BE2C (cell line): ENCODE measurements at regions not wholly inside any gene's neighbourhood (a gene's known extent, or its start where the extent isn't known, plus 50 kb on each side); places are given as distances from the start of the nearest gene placed in this dataset.

Experiments used
- DNase-seq: peaks from one replicate; pipeline ENCODE4 v3.0.0-alpha.2; 2020
- H3K27me3 ChIP-seq: fragments of 250-450 bp; sonication (Bioruptor Pico); 2 replicates; pipeline ENCODE4 v1.5.1; 2020; ENCODE audit warnings: mild to moderate bottlenecking
- H3K36me3 ChIP-seq: fragments of 250-450 bp; sonication (Bioruptor Pico); 2 replicates; pipeline ENCODE4 v1.5.1; 2020; ENCODE audit warnings: mild to moderate bottlenecking
- H3K4me1 ChIP-seq: fragments of 250-450 bp; sonication (Bioruptor Pico); 2 replicates; pipeline ENCODE4 v1.5.1; 2020
- H3K4me3 ChIP-seq: 2 replicates; pipeline ENCODE4 v1.5.1; 2011; ENCODE audit warnings: low read depth, low read length
- H3K9me3 ChIP-seq: fragments of 250-450 bp; sonication (Bioruptor Pico); 2 replicates; pipeline ENCODE4 v1.5.1; 2020
- CTCF ChIP-seq: IDR thresholded peaks from 2 replicates; pipeline ENCODE4 v1.5.1; 2012; ENCODE audit warnings: mild to moderate bottlenecking, low read depth, low read length

DNA sequence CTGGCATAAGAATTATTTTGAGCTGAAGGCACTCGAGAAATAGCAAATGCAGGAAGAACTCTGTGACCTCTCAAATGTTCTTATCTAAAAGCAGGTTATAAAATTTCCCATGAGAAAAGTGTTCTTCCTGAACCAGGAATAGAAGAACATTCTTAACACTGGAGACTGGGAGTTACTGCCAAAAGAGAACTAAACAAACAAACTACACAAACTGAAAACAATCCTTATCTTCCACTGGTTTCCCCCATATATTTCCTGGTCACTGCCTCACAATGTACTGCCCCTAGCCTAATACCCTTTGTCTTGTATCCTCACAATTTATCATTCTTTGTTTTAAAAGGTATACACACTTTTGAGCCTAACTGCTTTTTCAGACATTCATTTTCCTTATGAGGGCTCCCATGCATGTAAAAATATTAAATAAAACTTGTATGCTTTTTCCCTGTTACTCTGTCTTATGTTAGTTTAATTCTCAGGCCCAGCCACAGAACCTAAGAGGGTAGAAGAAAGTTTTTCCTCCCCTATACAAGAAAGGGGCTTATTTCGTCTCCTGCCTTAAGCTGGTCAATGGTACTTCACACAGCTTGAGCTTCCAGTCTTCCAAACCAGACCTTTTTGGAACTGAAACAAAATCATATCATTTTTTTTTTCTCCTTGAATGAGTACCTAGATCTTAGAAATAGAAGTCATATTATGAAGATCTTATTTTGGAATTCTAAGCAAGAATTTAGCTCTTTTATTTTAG is 110.6 kb downstream of the MSTN start:
- no peak for DNase-seq
- Histone ChIP-seq H3K4me3 (no peak overlapping the region), H3K27me3 (no peaks in the 10 kb centered on the region), H3K36me3 (no peaks in the 10 kb centered on the region), H3K4me1 (no peaks in the 10 kb centered on the region), H3K9me3 (no peaks in the 10 kb centered on the region)
- TF ChIP-seq CTCF = no peak

- no peak for DNase-seq
- Histone ChIP-seq H3K4me3 (no peak overlapping the region), H3K36me3 (no peaks in the 10 kb centered on the region), H3K27me3 (no peaks in the 10 kb centered on the region), H3K4me1 (no peaks in the 10 kb centered on the region), H3K9me3 (no peaks in the 10 kb centered on the region)
- no peak for TF ChIP-seq CTCF
These were observed 119.5 kb downstream of the MSTN start for GRCh38 chr2:189943009-189943408.

- no peaks in the 10 kb centered on the region for H3K4me1 ChIP-seq
- no peaks in the 10 kb centered on the region for H3K36me3 ChIP-seq
- H3K9me3 ChIP-seq = no peaks in the 10 kb centered on the region
- TF ChIP-seq CTCF = no peak
- no peak for DNase-seq
- no peak overlapping the region for H3K4me3 ChIP-seq
- H3K27me3 ChIP-seq = no peaks in the 10 kb centered on the region
These were observed 121.6 kb downstream of the MSTN start for GRCh38 chr2:189940913-189941312.

DNA sequence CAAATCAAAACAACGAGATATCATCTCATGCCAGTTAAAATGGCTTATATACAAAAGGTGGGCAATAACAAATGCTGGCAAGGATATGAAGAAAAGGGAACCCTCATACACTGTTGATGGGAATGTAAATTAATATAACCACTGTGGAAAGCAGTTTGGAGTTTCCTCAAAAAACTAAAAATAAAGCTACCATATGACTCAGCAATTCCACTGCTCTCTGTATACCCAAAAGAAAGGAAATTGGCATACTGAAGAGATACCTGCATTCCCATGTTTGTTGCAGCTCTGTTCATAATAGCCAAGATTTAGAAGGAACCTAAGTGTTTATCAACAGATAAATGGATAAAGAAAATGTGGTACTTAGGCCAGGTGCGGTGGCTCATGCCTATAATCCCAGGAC is 124.8 kb downstream of the MSTN start:
- no peaks in the 10 kb centered on the region for H3K27me3 ChIP-seq
- H3K4me1 ChIP-seq = no peaks in the 10 kb centered on the region
- TF ChIP-seq CTCF = no peak
- no peaks in the 10 kb centered on the region for H3K9me3 ChIP-seq
- H3K36me3 ChIP-seq = no peaks in the 10 kb centered on the region
- DNase-seq = no peak
- H3K4me3 ChIP-seq = no peak overlapping the region

DNA sequence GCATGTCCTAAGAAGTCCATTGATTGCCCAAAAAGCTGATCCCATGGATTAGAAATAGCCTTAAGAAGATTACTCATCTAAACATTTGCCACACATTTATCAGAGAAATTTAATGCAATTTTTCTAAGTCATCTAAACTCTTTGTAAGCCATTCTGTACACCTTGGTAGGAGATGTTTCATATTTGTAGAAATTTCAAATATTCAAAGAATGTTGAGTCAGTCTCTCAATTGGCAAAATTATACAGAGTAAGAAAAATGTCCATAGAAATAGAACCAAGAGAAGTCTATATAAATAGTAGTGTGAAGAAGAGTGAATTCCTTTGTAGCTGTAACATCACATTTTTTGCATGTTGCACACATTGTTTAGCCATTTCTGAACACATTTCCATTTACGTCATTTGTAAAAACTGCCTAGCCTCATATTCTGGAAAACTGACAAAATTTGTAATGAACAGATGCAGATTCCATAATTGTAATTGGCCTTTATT is 128.6 kb downstream of the MSTN start:
- Histone ChIP-seq H3K27me3 (no peaks in the 10 kb centered on the region), H3K4me3 (no peak overlapping the region), H3K4me1 (no peaks in the 10 kb centered on the region), H3K36me3 (no peaks in the 10 kb centered on the region), H3K9me3 (no peaks in the 10 kb centered on the region)
- DNase-seq = no peak
- no peak for TF ChIP-seq CTCF

GRCh38 chr2:189933041-189933440 is 129.5 kb downstream of the MSTN start:
- no peaks in the 10 kb centered on the region for H3K4me1 ChIP-seq
- H3K9me3 ChIP-seq = no peaks in the 10 kb centered on the region
- H3K36me3 ChIP-seq = no peaks in the 10 kb centered on the region
- DNase-seq = no peak
- TF ChIP-seq CTCF = no peak
- no peaks in the 10 kb centered on the region for H3K27me3 ChIP-seq
- no peak overlapping the region for H3K4me3 ChIP-seq
